Transverse colon (tissue), 4 donors: ENCODE measurements at regions not wholly inside any gene's neighbourhood (a gene's known extent, or its start where the extent isn't known, plus 50 kb on each side); places are given as distances from the start of the nearest gene placed in this dataset.

Experiments
- CTCF ChIP-seq, 5 experiments: fragments of 200-600 bp in 3 of 5; fragments of 450-650 bp in 2 of 5; sonication (generic) in 3 of 5; IDR thresholded peaks; 1 replicate in 2 of 5; 2 replicates in 3 of 5; pipeline ENCODE4 v1.5.1; 2016 to 2017; ENCODE audit warnings: antibody characterized with exemption in 5 of 5, inconsistent platforms in 3 of 5, mild to moderate bottlenecking in 2 of 5, moderate library complexity in 1 of 5
- POLR2A ChIP-seq: fragments of 450-650 bp; IDR thresholded peaks from one replicate; pipeline ENCODE4 v1.6.1; 2016; ENCODE audit warnings: antibody characterized with exemption, mild to moderate bottlenecking, moderate library complexity
- POLR2AphosphoS5 ChIP-seq, 3 donors: sonication (generic); formaldehyde crosslinking; IDR thresholded peaks; one replicate each; pipeline ENCODE4 v1.6.1; 2016; ENCODE audit warnings: antibody characterized with exemption in 3 of 3

- TF ChIP-seq POLR2AphosphoS5 (IDR thresholded peaks at IDR 0.05) (no peak), POLR2A (no peak), CTCF (IDR thresholded peaks at IDR 0.05) (no peak)
Measured at GRCh38 chr1:239840336-239840735, 251.3 kb upstream of the FMN2 start.
